HCT116 (cell line): ENCODE measurements at regions not wholly inside any gene's neighbourhood (a gene's known extent, or its start where the extent isn't known, plus 50 kb on each side); places are given as distances from the start of the nearest gene placed in this dataset.

Experiments
- ATAC-seq: fragments of 200-7000 bp; cut with Tn5 transposase; 2 replicates; pipeline ENCODE4 v1.9.1; 2020; ENCODE audit warnings: mild to moderate bottlenecking, moderate library complexity
- BruUV-seq: library from RNA; stranded (reverse); fragments of 400-500 nt; replicated peaks from 2 replicates; lab custom pipeline; 2021; lab: Mats Ljungman, UMichigan
- CTCF ChIA-PET: fragments of 300-600 bp; sonication (Branson Sonifier 250); formaldehyde crosslinking; loops from one replicate; lab custom pipeline; 2021; ENCODE audit warnings: antibody characterized with exemption; lab: Charles Lee
- POLR2A ChIA-PET: fragments of 300-600, 350-600 bp; sonication (Branson Sonifier 250); formaldehyde crosslinking; loops from one replicate; lab custom pipeline; 2021; ENCODE audit warnings: antibody characterized with exemption; lab: Charles Lee
- RAD21 ChIA-PET, 2 experiments: fragments of 300-600 bp; sonication (Branson Sonifier 250); formaldehyde crosslinking; loops; one replicate each; lab custom pipeline; 2023; ENCODE audit warnings: low total read pairs in 2 of 2; ENCODE audit not compliant: uncharacterized antibody in 2 of 2, unreplicated experiment in 2 of 2, low non-redundant PET in 1 of 2; lab: Charles Lee
- DNase-seq: peaks from one replicate; pipeline ENCODE4 v3.0.0-alpha.2; 2010; ENCODE audit warnings: low read depth, low spot score
- H2AFZ ChIP-seq: fragments of 200-600 bp; shearing (Covaris generic), sonication (generic); 2 replicates; pipeline ENCODE4 v1.6.1; 2017; ENCODE audit warnings: low read depth, mixed run types, mixed read lengths, antibody characterized with exemption, low read length; ENCODE audit not compliant: poor library complexity, severe bottlenecking
- H3K27ac ChIP-seq: 2 replicates; pipeline ENCODE4 v1.5.1; 2012; ENCODE audit warnings: low read depth, low read length
- H3K27me3 ChIP-seq: fragments of 200-600 bp; sonication (generic); 2 replicates; pipeline ENCODE4 v1.6.1; 2016; ENCODE audit warnings: mixed run types, low read length, mixed read lengths; ENCODE audit not compliant: insufficient read depth
- H3K36me3 ChIP-seq, 2 experiments: fragments of 200-500 bp in 1 of 2; fragments of 200-600 bp in 1 of 2; sonication (Bioruptor generic) in 1 of 2; sonication (generic) in 1 of 2; 2 replicates each; pipeline versions ENCODE4 v1.5.1 to v1.6.1; 2014 to 2016; ENCODE audit warnings: low read length in 2 of 2, inconsistent platforms in 1 of 2, mixed read lengths in 1 of 2, mixed run types in 1 of 2; ENCODE audit not compliant: insufficient read depth in 2 of 2, control insufficient read depth in 1 of 2
- H3K4me1 ChIP-seq, 2 experiments: fragments of 200-600 bp in 1 of 2; sonication (generic) in 1 of 2; 2 replicates each; pipeline versions ENCODE4 v1.5.1 to v1.6.1; 2012 to 2017; ENCODE audit warnings: low read length in 2 of 2, inconsistent platforms in 1 of 2, mild to moderate bottlenecking in 1 of 2, mixed read lengths in 1 of 2, mixed run types in 1 of 2, moderate library complexity in 1 of 2; ENCODE audit not compliant: insufficient read depth in 2 of 2, control insufficient read depth in 1 of 2
- H3K4me2 ChIP-seq: fragments of 200-600 bp; sonication (generic); 2 replicates; pipeline ENCODE4 v1.6.1; 2017; ENCODE audit warnings: mixed run types, low read length, mixed read lengths
- H3K4me3 ChIP-seq, 2 experiments: fragments of 200-600 bp in 1 of 2; sonication (generic) in 1 of 2; replicated peaks in 1 of 2; 2 replicates each; pipeline ENCODE4 v1.5.1; 2011 to 2016; ENCODE audit warnings: low read length in 2 of 2, control low read depth in 1 of 2, low read depth in 1 of 2, mild to moderate bottlenecking in 1 of 2, mixed read lengths in 1 of 2, mixed run types in 1 of 2
- H3K79me2 ChIP-seq: fragments of 200-600 bp; sonication (generic); 2 replicates; pipeline ENCODE4 v1.6.1; 2017; ENCODE audit warnings: mild to moderate bottlenecking, mixed run types, low read length, moderate library complexity, mixed read lengths; ENCODE audit not compliant: insufficient read depth
- H3K9ac ChIP-seq: fragments of 200-600 bp; sonication (generic); 2 replicates; pipeline ENCODE4 v1.6.1; 2016; ENCODE audit warnings: low read length, mixed read lengths
- H3K9me2 ChIP-seq: fragments of 200-600 bp; sonication (generic), shearing (Covaris generic); 2 replicates; pipeline ENCODE4 v1.6.1; 2017; ENCODE audit warnings: mixed run types, mild to moderate bottlenecking, moderate library complexity; ENCODE audit not compliant: insufficient read depth
- H3K9me3 ChIP-seq, 2 experiments: fragments of 200-500 bp in 1 of 2; fragments of 200-600 bp in 1 of 2; sonication (Bioruptor generic) in 1 of 2; sonication (generic) in 1 of 2; 2 replicates each; pipeline ENCODE4 v1.6.1; 2014 to 2017; ENCODE audit warnings: low read length in 2 of 2, mixed read lengths in 2 of 2, inconsistent platforms in 1 of 2, low read depth in 1 of 2, mild to moderate bottlenecking in 1 of 2, mixed run types in 1 of 2, moderate library complexity in 1 of 2; ENCODE audit not compliant: control insufficient read depth in 1 of 2, insufficient read depth in 1 of 2
- H4K20me1 ChIP-seq: fragments of 200-600 bp; sonication (generic), shearing (Covaris generic); 2 replicates; pipeline ENCODE4 v1.6.1; 2017; ENCODE audit warnings: mixed run types, mild to moderate bottlenecking, moderate library complexity; ENCODE audit not compliant: insufficient read depth
- ATF3 ChIP-seq: IDR thresholded peaks from 2 replicates; pipeline ENCODE4 v1.6.1; 2012
- EGR1 ChIP-seq: IDR thresholded peaks from 2 replicates; pipeline ENCODE4 v1.6.1; 2012; ENCODE audit warnings: low read depth
- ELF1 ChIP-seq: IDR thresholded peaks from 2 replicates; pipeline ENCODE4 v1.6.1; 2012; ENCODE audit warnings: low read depth, borderline replicate concordance
- EZH2phosphoT487 ChIP-seq: fragments of 200-600 bp; IDR thresholded peaks from 2 replicates; pipeline ENCODE4 v1.6.1; 2018; ENCODE audit warnings: antibody characterized with exemption, borderline replicate concordance
- JUND ChIP-seq: IDR thresholded peaks from 2 replicates; pipeline ENCODE4 v1.6.1; 2012
- MAX ChIP-seq: IDR thresholded peaks from 2 replicates; pipeline ENCODE4 v1.6.1; 2012
- POLR2A ChIP-seq: IDR thresholded peaks from 2 replicates; pipeline ENCODE4 v1.7.0; 2011; ENCODE audit warnings: borderline replicate concordance; ENCODE audit not compliant: insufficient read depth, insufficient read length; ENCODE audit errors: extremely low read depth
- POLR2AphosphoS5 ChIP-seq: IDR thresholded peaks from 2 replicates; pipeline ENCODE4 v1.6.1; 2011; ENCODE audit warnings: mild to moderate bottlenecking, low read depth, low read length, moderate library complexity
- RAD21 ChIP-seq: IDR thresholded peaks from 2 replicates; pipeline ENCODE4 v1.6.1; 2012; ENCODE audit warnings: low read depth, mild to moderate bottlenecking
- REST ChIP-seq: IDR thresholded peaks from 2 replicates; pipeline ENCODE4 v1.6.1; 2012; ENCODE audit warnings: low read depth
- SIN3A ChIP-seq: IDR thresholded peaks from 2 replicates; pipeline ENCODE4 v1.6.1; 2012; ENCODE audit warnings: low read depth
- TCF7L2 ChIP-seq: IDR thresholded peaks from 2 replicates; pipeline ENCODE4 v1.7.0; 2011; ENCODE audit warnings: borderline replicate concordance, inconsistent platforms; ENCODE audit not compliant: insufficient read depth, insufficient read length; ENCODE audit errors: extremely low read depth
- YY1 ChIP-seq: IDR thresholded peaks from 2 replicates; pipeline ENCODE4 v1.6.1; 2011; ENCODE audit warnings: low read length, low read depth, moderate library complexity, mild to moderate bottlenecking; ENCODE audit not compliant: insufficient replicate concordance; ENCODE audit errors: extremely low read depth
- ZFX ChIP-seq: fragments of 450-650 bp; IDR thresholded peaks from 2 replicates; pipeline ENCODE4 v1.6.1; 2017
- ZNF274 ChIP-seq: fragments of 200-500 bp; sonication (Bioruptor generic); IDR thresholded peaks from 2 replicates; pipeline ENCODE4 v1.6.1; 2014; ENCODE audit warnings: mild to moderate bottlenecking, low read depth, low read length, inconsistent platforms
- intact Hi-C: fragments of 100-400 bp; cut with micrococcal nuclease; formaldehyde crosslinking; loops from 2 replicates; pipeline ENCODE4 v1.10.0; 2022

GRCh38 chr2:13942111-13942510 lies 690.4 kb upstream of the LRATD1 start:
- no peaks in the 10 kb centered on the region for H3K79me2 ChIP-seq
- no peak overlapping the region for H2AFZ ChIP-seq
- ChIA-PET RAD21 (no interaction called here), POLR2A (no interaction called here), CTCF (no interaction called here)
- no TSS peak for BruUV-seq
- H3K9me3 ChIP-seq: peaks cover 6 to 27% of the 10 kb centered on the region in 2 experiments; a peak in 2 of 4 replicates
- DNase-seq (no peak), ATAC-seq (no peak)
- TF ChIP-seq REST (no peak), ZNF274 (no peak), RAD21 (no peak), ZFX (no peak), YY1 (no peak), POLR2AphosphoS5 (no peak), ATF3 (no peak), ELF1 (no peak), MAX (no peak), JUND (no peak), POLR2A (no peak), TCF7L2 (no peak), EZH2phosphoT487 (no peak), SIN3A (no peak), EGR1 (no peak)
- no peaks in the 10 kb centered on the region for H3K4me1 ChIP-seq
- no peaks in the 10 kb centered on the region for H3K9me2 ChIP-seq
- no peak overlapping the region for H3K4me2 ChIP-seq
- no peaks in the 10 kb centered on the region for H3K27me3 ChIP-seq
- no peaks in the 10 kb centered on the region for H3K36me3 ChIP-seq
- H3K4me3 ChIP-seq: no peak overlapping the region
- intact Hi-C loops: no loop called here
- H3K9ac ChIP-seq: no peak overlapping the region
- H4K20me1 ChIP-seq: no peaks in the 10 kb centered on the region
- no peak overlapping the region for H3K27ac ChIP-seq
